HepG2 (cell line): ENCODE measurements at regions not wholly inside any gene's neighbourhood (a gene's known extent, or its start where the extent isn't known, plus 50 kb on each side); places are given as distances from the start of the nearest gene placed in this dataset.
A peak's percentile ranks its signal among the peaks of the same experiment; 100 is the strongest.

ENCODE experiments used
- ARHGAP35 ChIP-seq: sonication (generic); formaldehyde crosslinking; IDR thresholded peaks from 2 replicates; pipeline ENCODE4 v1.9.0; 2022; ENCODE audit warnings: mild to moderate bottlenecking, inconsistent platforms, moderate library complexity, missing genetic modification reagents, borderline replicate concordance
- HMG20B ChIP-seq: conservative IDR thresholded peaks from 2 replicates; pipeline ENCODE4 v1.6.1; 2016; ENCODE audit warnings: missing genetic modification reagents, missing compliant biosample characterization
- MED1 ChIP-seq: sonication (generic); formaldehyde crosslinking; IDR thresholded peaks from 2 replicates; pipeline ENCODE4 v1.4.0; 2020; ENCODE audit warnings: missing genetic modification reagents
- PLSCR1 ChIP-seq: sonication (generic); formaldehyde crosslinking; IDR thresholded peaks from 2 replicates; pipeline ENCODE4 v1.5.0; 2020; ENCODE audit warnings: missing genetic modification reagents, mild to moderate bottlenecking, borderline replicate concordance
- RCOR2 ChIP-seq: IDR thresholded peaks from 2 replicates; pipeline ENCODE4 v1.6.1; 2016; ENCODE audit warnings: missing biosample characterization, missing genetic modification reagents
- RFXAP ChIP-seq: sonication (generic); formaldehyde crosslinking; IDR thresholded peaks from 2 replicates; pipeline ENCODE4 v1.4.0; 2020; ENCODE audit warnings: missing genetic modification reagents, borderline replicate concordance
- UBTF ChIP-seq: sonication (generic); formaldehyde crosslinking; IDR thresholded peaks from 2 replicates; pipeline ENCODE4 v1.4.0; 2020; ENCODE audit warnings: mild to moderate bottlenecking, missing genetic modification reagents
- ZGPAT ChIP-seq: IDR thresholded peaks from 2 replicates; pipeline ENCODE4 v1.6.1; 2016; ENCODE audit warnings: mild to moderate bottlenecking
- ZNF407 ChIP-seq: sonication (generic); formaldehyde crosslinking; IDR thresholded peaks from one replicate; pipeline ENCODE4 v1.5.1; 2020; ENCODE audit warnings: mild to moderate bottlenecking, missing genetic modification reagents; ENCODE audit errors: not compliant biosample characterization
- ZNF674 ChIP-seq: sonication (generic); formaldehyde crosslinking; IDR thresholded peaks from 2 replicates; pipeline ENCODE4 v1.5.0; 2020; ENCODE audit warnings: low read depth, mild to moderate bottlenecking, missing genetic modification reagents
- TF ChIP-seq, protein P1 (sequence below): sonication (generic); formaldehyde crosslinking; IDR thresholded peaks from 2 replicates; pipeline ENCODE4 v1.8.0; 2022; ENCODE audit warnings: mild to moderate bottlenecking, missing genetic modification reagents, borderline replicate concordance
- TF ChIP-seq, protein P2 (sequence below): sonication (generic); formaldehyde crosslinking; IDR thresholded peaks from 2 replicates; pipeline ENCODE4 v1.4.0; 2020; ENCODE audit warnings: mild to moderate bottlenecking, missing genetic modification reagents

- peak; percentile 92 for TF ChIP-seq UBTF (CRISPR knock-in tag)
- TF ChIP-seq PLSCR1 (CRISPR knock-in tag): no peak; the same call in 1 of the 2 replicates
- peak; percentile 89 for TF ChIP-seq HMG20B (CRISPR knock-in tag)
- TF ChIP-seq ZNF407 (CRISPR knock-in tag): no peak
- peak; percentile 89 for TF ChIP-seq RCOR2
- TF ChIP-seq RFXAP (CRISPR knock-in tag): peak; percentile 69; the same call in 1 of the 2 replicates
- TF ChIP-seq, protein P1, sequence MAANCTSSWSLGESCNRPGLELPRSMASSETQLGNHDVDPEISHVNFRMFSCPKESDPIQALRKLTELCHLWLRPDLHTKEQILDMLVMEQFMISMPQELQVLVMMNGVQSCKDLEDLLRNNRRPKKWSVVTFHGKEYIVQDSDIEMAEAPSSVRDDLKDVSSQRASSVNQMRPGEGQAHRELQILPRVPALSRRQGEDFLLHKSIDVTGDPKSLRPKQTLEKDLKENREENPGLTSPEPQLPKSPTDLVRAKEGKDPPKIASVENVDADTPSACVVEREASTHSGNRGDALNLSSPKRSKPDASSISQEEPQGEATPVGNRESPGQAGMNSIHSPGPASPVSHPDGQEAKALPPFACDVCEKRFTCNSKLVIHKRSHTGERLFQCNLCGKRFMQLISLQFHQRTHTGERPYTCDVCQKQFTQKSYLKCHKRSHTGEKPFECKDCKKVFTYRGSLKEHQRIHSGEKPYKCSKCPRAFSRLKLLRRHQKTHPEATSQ (CRISPR knock-in tag): no peak; the same call in 1 of the 2 replicates
- TF ChIP-seq MED1 (CRISPR knock-in tag): peak; percentile 100
- no peak for TF ChIP-seq ZNF674 (CRISPR knock-in tag)
- TF ChIP-seq ARHGAP35 (CRISPR knock-in tag): peak; percentile 18; the same call in 1 of the 2 replicates
- TF ChIP-seq, protein P2, sequence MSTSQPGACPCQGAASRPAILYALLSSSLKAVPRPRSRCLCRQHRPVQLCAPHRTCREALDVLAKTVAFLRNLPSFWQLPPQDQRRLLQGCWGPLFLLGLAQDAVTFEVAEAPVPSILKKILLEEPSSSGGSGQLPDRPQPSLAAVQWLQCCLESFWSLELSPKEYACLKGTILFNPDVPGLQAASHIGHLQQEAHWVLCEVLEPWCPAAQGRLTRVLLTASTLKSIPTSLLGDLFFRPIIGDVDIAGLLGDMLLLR (CRISPR knock-in tag): peak; percentile 44; the same call in 1 of the 2 replicates
- TF ChIP-seq ZGPAT: peak; percentile 97
Observed at GRCh38 chr9:129557192-129558036, 63.5 kb downstream of the C9orf50 start (continued).
